ENCODE measurements at regions not wholly inside any gene's neighbourhood (a gene's known extent, or its start where the extent isn't known, plus 50 kb on each side); places are given as distances from the start of the nearest gene placed in this dataset.

DNA sequence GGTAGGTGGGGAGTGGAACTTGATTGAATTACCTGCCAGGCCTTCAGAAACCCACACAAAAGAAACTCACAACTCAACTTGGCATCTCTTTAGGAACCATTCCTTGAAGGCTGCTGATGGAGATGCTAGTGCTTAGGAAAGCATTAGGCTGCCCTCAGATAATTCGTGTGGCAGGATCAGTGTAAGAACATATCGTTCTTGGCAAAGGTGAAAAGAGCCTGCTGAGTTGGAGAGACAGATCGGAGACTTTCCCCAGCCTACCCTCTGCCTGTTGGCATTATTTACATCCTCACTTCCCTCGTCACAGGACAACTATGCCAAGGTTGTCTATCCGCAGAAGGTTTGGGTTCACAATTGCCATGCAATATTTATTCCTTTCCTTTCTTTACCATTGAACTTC lies 120.0 kb upstream of the HS3ST3A1 start:
- no peaks in the 10 kb centered on the region for H3K4me1 Mint-ChIP-seq (ENCODE audit: low read depth)
- no peak overlapping the region for H3K4me3 Mint-ChIP-seq
- DNase-seq (no peak), ATAC-seq (replicated peaks in 1 of 2) (no peak)
- H3K27ac Mint-ChIP-seq: no peak overlapping the region
- H3K9me3 Mint-ChIP-seq: peaks cover 0 to 1% of the 10 kb centered on the region in 2 donors
- no peaks in the 10 kb centered on the region for H3K36me3 Mint-ChIP-seq (ENCODE audit: insufficient read depth in 2 of 2)
- peaks cover 13% of the 10 kb centered on the region for H3K27me3 Mint-ChIP-seq (ENCODE audit: low read depth)

DNA sequence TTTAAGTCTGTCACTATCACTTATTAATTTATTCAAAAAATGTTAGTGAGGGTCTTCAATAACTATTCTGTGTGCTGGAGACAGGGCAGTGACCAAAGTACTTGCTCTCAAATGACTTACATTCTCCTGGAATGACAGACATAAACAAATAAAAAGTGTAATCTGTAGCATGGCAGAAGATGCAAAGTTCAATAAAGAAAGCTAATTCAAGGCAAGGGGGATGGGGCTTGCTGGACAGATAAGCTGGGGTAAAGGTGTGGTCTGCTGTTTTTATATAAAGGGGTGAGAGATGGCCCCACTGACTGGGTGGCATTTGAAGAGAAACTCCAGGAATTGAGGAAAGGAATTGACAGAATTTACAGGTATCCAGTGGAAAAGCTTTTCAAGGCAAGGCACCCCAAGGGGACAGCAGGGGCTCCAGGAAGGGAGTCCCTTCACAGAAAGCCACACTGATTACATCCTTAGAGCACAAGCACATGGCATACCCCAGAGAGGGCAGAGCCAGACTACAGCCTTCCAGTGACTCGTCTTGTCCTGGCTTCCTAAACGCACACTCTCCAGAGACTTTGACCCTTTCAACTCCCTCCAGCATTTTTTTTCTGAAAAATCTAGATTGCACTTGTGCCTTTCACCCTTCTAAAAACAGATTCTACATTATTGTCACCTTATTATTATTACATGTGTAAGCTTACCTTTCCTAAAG lies 123.7 kb upstream of the HS3ST3A1 start:
- no peak overlapping the region for H3K4me3 Mint-ChIP-seq
- no peak overlapping the region for H3K27ac Mint-ChIP-seq
- no peak for DNase-seq
- ATAC-seq (replicated peaks in 1 of 2): no peak
- no peaks in the 10 kb centered on the region for H3K4me1 Mint-ChIP-seq (ENCODE audit: low read depth)
- peaks cover 0 to 2% of the 10 kb centered on the region in 2 donors for H3K9me3 Mint-ChIP-seq
- no peaks in the 10 kb centered on the region for H3K36me3 Mint-ChIP-seq (ENCODE audit: insufficient read depth in 2 of 2)
- H3K27me3 Mint-ChIP-seq (ENCODE audit: low read depth): peaks cover 13% of the 10 kb centered on the region

DNA sequence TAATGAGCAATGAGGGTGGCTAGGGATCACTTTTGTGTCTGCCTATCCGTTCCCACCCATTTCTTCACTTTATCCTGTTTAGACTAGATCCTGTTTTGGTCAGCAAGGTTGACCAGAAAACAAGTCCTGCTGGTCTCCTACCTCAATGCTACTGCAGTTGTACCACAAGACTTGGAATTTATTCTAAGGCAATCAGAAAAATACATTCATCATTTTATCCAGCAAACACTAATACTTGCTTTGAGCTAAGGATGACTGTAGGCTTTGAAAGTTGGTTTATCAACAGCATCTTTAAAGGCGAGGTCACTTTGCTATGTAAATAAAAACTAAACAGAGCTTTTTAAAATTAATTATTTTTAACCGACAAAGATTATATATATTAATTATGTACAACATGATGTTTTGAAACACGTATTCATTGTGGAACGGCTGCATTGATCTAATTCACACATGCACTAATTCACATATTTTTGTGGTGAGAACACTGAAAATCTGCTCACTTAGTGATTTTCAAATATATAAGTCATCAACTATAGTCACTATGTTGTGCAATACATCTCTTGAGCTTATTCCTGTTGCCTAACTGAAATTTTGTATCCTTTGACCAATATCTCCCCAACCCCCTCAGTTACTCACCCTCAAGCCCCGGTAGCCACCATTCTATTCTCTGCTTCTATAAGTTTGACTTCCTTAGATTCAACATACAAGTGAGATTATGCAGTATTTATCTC lies 125.9 kb upstream of the HS3ST3A1 start:
- no peak overlapping the region for H3K27ac Mint-ChIP-seq
- no peaks in the 10 kb centered on the region for H3K4me1 Mint-ChIP-seq (ENCODE audit: low read depth)
- peaks cover 0 to 2% of the 10 kb centered on the region in 2 donors for H3K9me3 Mint-ChIP-seq
- peaks cover 6% of the 10 kb centered on the region for H3K27me3 Mint-ChIP-seq (ENCODE audit: low read depth)
- no peak overlapping the region for H3K4me3 Mint-ChIP-seq
- ATAC-seq (replicated peaks in 1 of 2) (no peak), DNase-seq (no peak)
- H3K36me3 Mint-ChIP-seq (ENCODE audit: insufficient read depth in 2 of 2): no peaks in the 10 kb centered on the region

DNA sequence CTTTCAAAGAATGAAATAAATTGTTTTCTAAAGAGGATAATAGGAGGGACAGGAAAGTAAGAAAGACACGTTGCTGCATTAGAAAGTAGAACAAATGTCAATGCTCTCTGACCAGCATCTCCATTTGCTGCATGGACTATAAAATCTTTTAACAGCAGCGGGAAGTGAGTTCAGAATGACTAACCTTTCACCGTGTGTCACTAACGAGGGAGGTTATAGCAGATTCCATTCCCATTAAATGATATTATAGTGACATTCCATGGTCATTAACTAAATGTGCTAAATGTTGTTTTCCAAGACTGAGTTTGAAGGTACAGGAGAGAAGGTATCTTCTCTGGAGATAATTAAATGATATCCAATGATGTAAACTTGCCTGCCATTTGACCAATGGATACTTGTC lies 127.1 kb upstream of the HS3ST3A1 start:
- no peak for ATAC-seq (replicated peaks in 1 of 2)
- Mint-ChIP-seq H3K36me3 (ENCODE audit: insufficient read depth in 2 of 2) (peaks cover 0 to 1% of the 10 kb centered on the region in 2 donors), H3K27me3 (ENCODE audit: low read depth) (peaks cover under 1% of the 10 kb centered on the region), H3K27ac (no peak overlapping the region), H3K9me3 (peaks cover 0 to 4% of the 10 kb centered on the region in 2 donors), H3K4me1 (ENCODE audit: low read depth) (no peaks in the 10 kb centered on the region), H3K4me3 (no peak overlapping the region)
- no peak for DNase-seq

DNA sequence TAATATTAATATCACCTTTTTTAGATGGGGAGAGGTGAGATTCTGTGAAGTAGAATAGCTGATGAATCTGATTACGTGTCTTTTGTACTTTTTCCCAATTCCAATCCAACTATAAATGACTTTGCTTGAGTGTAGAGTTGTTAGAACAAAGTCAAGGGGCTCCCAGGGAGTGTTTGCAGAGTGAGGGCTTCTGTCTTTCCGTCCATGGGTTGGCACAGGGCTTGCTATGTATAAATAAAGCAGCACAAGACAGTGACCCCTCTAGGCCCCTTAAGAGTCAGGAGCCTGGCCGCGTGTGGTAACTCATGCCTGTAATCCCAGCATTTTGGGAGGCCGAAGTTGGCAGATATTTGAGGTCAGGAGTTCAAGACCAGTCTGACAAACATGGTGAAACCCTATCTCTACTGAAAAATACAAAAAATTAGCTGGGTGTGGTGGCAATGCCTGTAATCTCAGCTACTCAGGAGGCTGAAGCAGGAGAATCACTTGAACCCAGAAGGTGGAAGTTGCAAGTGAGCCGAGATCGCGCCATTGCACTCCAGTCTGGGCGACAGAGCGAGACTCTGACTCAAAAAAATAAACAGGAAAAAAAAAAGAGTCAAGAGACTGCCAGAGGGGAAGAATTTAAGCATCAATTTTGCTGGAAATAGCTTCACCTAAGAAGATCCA lies 127.9 kb upstream of the HS3ST3A1 start:
- Mint-ChIP-seq H3K36me3 (ENCODE audit: insufficient read depth in 2 of 2) (peaks cover 0 to 1% of the 10 kb centered on the region in 2 donors), H3K9me3 (peaks cover 0 to 4% of the 10 kb centered on the region in 2 donors), H3K4me3 (no peak overlapping the region), H3K27ac (no peak overlapping the region), H3K4me1 (ENCODE audit: low read depth) (no peaks in the 10 kb centered on the region), H3K27me3 (ENCODE audit: low read depth) (no peaks in the 10 kb centered on the region)
- DNase-seq (no peak), ATAC-seq (replicated peaks in 1 of 2) (no peak)

DNA sequence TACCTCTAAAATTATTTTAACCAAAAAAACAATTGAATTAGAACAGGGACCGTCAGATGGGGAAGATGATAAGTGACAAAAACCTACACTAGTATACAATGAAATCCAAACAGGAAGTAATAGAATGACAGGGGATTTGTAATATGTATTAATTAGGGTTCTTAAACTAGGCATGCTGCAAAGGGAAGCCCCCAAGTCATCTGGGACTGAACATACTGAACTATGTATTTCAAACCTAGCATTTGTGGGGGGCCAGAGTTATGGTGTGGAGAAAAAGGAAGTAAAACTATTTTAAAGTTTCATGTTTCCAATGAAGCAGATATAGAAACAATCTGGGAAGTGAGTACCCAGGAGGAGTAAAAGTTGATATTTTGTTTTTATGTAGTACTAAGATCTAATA lies 133.2 kb upstream of the HS3ST3A1 start:
- Mint-ChIP-seq H3K27ac (peak overlapping the region; percentile 56), H3K4me1 (ENCODE audit: low read depth) (no peaks in the 10 kb centered on the region), H3K9me3 (peaks cover 0 to 5% of the 10 kb centered on the region in 2 donors), H3K27me3 (ENCODE audit: low read depth) (no peaks in the 10 kb centered on the region), H3K36me3 (ENCODE audit: insufficient read depth in 2 of 2) (peaks cover 0 to 1% of the 10 kb centered on the region in 2 donors), H3K4me3 (no peak overlapping the region)
- no peak for ATAC-seq (replicated peaks in 1 of 2)
- no peak for DNase-seq

DNA sequence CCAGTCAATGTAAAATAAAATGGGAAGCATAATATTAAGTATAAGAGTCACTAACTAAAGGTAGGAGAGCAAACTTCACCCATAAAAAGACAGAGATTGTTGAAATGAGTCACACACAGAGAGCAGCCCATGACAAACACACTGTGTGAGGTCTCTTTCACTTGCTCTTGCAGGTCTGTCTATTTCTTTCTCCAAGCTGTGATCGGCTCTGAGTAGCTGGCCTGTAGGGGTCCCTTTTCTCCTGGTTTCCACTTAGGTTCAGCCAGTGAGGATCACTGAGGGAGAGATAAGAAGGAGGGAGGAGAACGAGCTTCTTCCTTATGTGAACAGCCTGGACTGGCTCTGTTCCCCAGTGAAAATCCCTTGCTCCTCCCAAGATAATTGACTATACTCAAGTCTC lies 133.7 kb upstream of the HS3ST3A1 start:
- peaks cover 0 to 1% of the 10 kb centered on the region in 2 donors for H3K36me3 Mint-ChIP-seq (ENCODE audit: insufficient read depth in 2 of 2)
- H3K4me1 Mint-ChIP-seq (ENCODE audit: low read depth): no peaks in the 10 kb centered on the region
- H3K27ac Mint-ChIP-seq: peak overlapping the region; percentile 56
- H3K27me3 Mint-ChIP-seq (ENCODE audit: low read depth): no peaks in the 10 kb centered on the region
- H3K4me3 Mint-ChIP-seq: no peak overlapping the region
- H3K9me3 Mint-ChIP-seq: peaks cover 0 to 3% of the 10 kb centered on the region in 2 donors
- ATAC-seq (replicated peaks in 1 of 2) (no peak), DNase-seq (no peak)

DNA sequence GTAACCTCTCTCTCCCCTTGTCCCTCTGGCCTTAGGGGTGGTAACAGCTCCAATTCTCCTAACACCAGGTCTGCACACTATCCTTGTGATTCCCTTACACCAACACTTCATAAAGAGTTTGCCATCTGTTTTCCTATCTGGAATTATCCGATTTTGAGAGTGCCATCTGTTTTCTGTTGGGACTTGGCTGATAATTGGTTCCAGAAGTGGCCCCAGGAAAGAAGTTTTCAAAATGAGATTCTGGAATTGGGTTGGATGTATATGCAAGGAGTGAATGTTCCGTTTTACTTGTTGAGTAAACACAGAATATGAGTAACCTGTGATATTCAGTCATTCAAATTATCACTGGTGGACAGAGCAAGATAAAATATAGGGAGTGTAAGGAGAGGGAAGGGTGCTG lies 134.1 kb upstream of the HS3ST3A1 start:
- Mint-ChIP-seq H3K36me3 (ENCODE audit: insufficient read depth in 2 of 2) (peaks cover 0 to 1% of the 10 kb centered on the region in 2 donors), H3K4me1 (ENCODE audit: low read depth) (no peaks in the 10 kb centered on the region), H3K4me3 (no peak overlapping the region), H3K9me3 (peaks cover 0 to 3% of the 10 kb centered on the region in 2 donors), H3K27ac (no peak overlapping the region), H3K27me3 (ENCODE audit: low read depth) (no peaks in the 10 kb centered on the region)
- ATAC-seq (replicated peaks in 1 of 2) (no peak), DNase-seq (no peak)

DNA sequence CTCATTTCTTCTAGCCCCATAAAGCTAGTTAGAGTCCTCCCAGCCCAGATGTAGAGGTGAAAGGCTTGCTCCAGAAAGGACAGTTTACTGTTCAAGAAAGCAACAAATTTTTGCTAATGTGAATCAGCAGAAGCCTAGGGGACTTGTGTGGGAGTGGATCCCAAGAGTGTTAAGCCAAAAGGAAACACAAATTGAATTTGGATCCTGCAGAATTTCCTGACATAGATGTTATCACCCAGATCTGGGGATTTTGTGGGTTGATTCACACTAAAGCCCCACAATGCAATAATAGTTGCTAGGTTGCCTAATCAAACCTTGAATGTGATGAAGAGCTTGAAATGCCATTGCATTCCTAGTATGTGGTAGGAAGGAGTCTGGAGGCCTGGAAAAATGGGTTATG lies 135.2 kb upstream of the HS3ST3A1 start:
- DNase-seq (no peak), ATAC-seq (replicated peaks in 1 of 2) (no peak)
- Mint-ChIP-seq H3K27me3 (ENCODE audit: low read depth) (no peaks in the 10 kb centered on the region), H3K36me3 (ENCODE audit: insufficient read depth in 2 of 2) (peaks cover 0 to 1% of the 10 kb centered on the region in 2 donors), H3K4me1 (ENCODE audit: low read depth) (no peaks in the 10 kb centered on the region), H3K9me3 (peaks cover 0 to 3% of the 10 kb centered on the region in 2 donors), H3K4me3 (no peak overlapping the region), H3K27ac (no peak overlapping the region)

DNA sequence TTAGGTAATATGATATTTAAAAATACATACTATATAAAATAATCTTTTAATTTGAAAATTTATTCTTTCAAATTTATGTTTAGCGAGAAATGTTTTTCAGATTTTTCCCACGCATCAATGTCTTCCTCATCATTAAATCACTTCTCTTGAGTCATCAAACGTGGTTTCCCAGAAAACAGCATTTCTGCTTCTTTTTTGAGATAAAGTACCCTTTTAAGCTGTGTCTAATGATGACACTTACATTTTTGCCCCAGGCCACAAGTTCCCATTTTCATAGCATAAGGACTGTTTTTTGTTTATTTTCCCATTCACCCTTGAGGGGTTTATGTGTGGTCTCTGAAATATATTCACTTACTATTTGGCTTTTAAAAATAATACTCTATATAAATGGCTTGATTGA lies 139.0 kb upstream of the HS3ST3A1 start:
- H3K27me3 Mint-ChIP-seq (ENCODE audit: low read depth): no peaks in the 10 kb centered on the region
- H3K4me1 Mint-ChIP-seq (ENCODE audit: low read depth): no peaks in the 10 kb centered on the region
- H3K9me3 Mint-ChIP-seq: peaks cover 2 to 5% of the 10 kb centered on the region in 2 donors
- H3K4me3 Mint-ChIP-seq: no peak overlapping the region
- DNase-seq: no peak
- H3K36me3 Mint-ChIP-seq (ENCODE audit: insufficient read depth in 2 of 2): no peaks in the 10 kb centered on the region
- H3K27ac Mint-ChIP-seq: no peak overlapping the region
- no peak for ATAC-seq (replicated peaks in 1 of 2)

DNA sequence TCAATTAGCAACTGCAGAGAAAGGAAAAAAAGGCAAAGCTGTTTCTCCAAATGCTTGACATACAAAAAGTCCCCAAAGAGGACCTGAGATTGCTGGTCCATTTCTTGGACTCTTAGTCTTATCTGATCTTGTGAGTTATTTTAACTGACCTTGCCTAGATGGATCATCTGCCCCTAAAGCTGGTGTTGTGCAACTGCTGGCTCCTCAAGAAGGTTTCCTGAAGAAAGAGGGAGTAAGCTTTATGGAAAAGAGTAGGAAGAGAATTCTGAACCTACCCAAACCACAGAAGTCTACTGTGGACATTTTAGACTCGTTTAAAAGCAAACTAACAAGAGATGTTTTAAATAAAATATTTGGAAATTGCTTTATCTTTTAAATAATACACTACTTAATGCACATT lies 140.0 kb upstream of the HS3ST3A1 start:
- H3K27ac Mint-ChIP-seq: no peak overlapping the region
- no peak for ATAC-seq (replicated peaks in 1 of 2)
- no peaks in the 10 kb centered on the region for H3K4me1 Mint-ChIP-seq (ENCODE audit: low read depth)
- peaks cover 2 to 5% of the 10 kb centered on the region in 2 donors for H3K9me3 Mint-ChIP-seq
- DNase-seq: no peak
- no peak overlapping the region for H3K4me3 Mint-ChIP-seq
- H3K36me3 Mint-ChIP-seq (ENCODE audit: insufficient read depth in 2 of 2): no peaks in the 10 kb centered on the region
- no peaks in the 10 kb centered on the region for H3K27me3 Mint-ChIP-seq (ENCODE audit: low read depth)

DNA sequence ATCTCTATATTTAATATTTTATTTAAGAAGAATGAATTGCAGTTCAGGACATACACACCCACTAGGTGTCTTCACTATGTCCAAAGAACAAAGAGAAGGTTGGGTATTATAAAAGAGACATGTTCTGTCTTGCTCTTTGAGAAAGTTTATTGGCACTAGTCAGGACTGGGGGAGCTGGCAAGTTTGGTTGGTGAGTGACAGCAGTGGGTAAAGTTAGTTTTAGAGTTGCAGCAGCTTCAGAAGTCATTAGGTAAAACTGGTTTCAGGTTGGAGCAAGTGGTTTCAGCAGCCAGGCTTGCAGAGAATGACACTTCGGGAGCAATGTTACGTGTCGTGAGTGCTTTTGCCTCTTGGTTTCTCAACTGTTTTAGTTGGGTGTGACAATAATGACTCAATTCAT lies 142.2 kb upstream of the HS3ST3A1 start:
- Mint-ChIP-seq H3K4me3 (no peak overlapping the region), H3K27ac (no peak overlapping the region), H3K9me3 (peaks cover 2 to 5% of the 10 kb centered on the region in 2 donors), H3K36me3 (ENCODE audit: insufficient read depth in 2 of 2) (no peaks in the 10 kb centered on the region), H3K27me3 (ENCODE audit: low read depth) (no peaks in the 10 kb centered on the region), H3K4me1 (ENCODE audit: low read depth) (no peaks in the 10 kb centered on the region)
- DNase-seq (no peak), ATAC-seq (replicated peaks in 1 of 2) (no peak)

DNA sequence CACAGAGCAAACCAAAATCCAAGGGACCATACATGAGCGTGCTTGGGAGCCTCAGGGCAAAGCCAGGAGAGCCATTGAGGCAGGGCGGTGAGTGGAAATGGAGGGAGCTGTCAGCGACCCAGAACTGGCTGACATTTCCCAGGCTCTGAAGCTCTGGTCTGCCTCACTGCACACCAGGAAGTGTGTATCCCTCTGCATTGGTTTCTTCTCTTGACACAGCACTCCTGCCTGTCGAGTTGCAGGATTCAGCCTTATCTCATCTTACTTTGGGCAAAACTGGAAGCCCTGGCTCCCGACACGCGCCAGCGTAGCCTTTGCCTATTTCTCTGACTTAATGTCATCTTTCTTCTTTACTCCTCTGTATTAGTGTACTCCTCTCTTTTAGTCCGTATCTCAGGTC lies 144.7 kb upstream of the HS3ST3A1 start:
- Mint-ChIP-seq H3K36me3 (ENCODE audit: insufficient read depth in 2 of 2) (peaks cover 0 to 1% of the 10 kb centered on the region in 2 donors), H3K9me3 (peaks cover 2 to 5% of the 10 kb centered on the region in 2 donors), H3K27me3 (ENCODE audit: low read depth) (no peaks in the 10 kb centered on the region), H3K27ac (no peak overlapping the region), H3K4me3 (no peak overlapping the region), H3K4me1 (ENCODE audit: low read depth) (no peaks in the 10 kb centered on the region)
- DNase-seq (no peak), ATAC-seq (replicated peaks in 1 of 2) (no peak)
